MCF 10A (cell line): ENCODE measurements at regions not wholly inside any gene's neighbourhood (a gene's known extent, or its start where the extent isn't known, plus 50 kb on each side); places are given as distances from the start of the nearest gene placed in this dataset.

Source experiments
- BruUV-seq: library from RNA; stranded (reverse); fragments of 400-500 nt; replicated peaks from 2 replicates; lab custom pipeline; 2021; lab: Mats Ljungman, UMichigan
- CTCF ChIA-PET: fragments of 300-600 bp; sonication (Branson Sonifier 250); formaldehyde crosslinking; extraction: SDS; loops from one replicate; lab custom pipeline; 2021; ENCODE audit warnings: antibody characterized with exemption, inconsistent platforms; lab: Yijun Ruan, JAX
- POLR2A ChIA-PET: fragments of 300-600, 350-650 bp; sonication (Branson Sonifier 250); formaldehyde crosslinking; extraction: SDS; loops from one replicate; lab custom pipeline; 2020; ENCODE audit warnings: antibody characterized with exemption, inconsistent platforms; lab: Yijun Ruan, JAX
- DNase-seq: peaks from one replicate; pipeline ENCODE4 v3.0.0-alpha.2; 2018; ENCODE audit not compliant: unreplicated experiment
- H3K27ac Mint-ChIP-seq: one replicate; pipeline ENCODE4 v1.8.0; 2022; ENCODE audit warnings: mild to moderate bottlenecking, low read depth, mixed read lengths; ENCODE audit not compliant: unreplicated experiment
- H3K27me3 Mint-ChIP-seq: one replicate; pipeline ENCODE4 v1.8.0; 2022; ENCODE audit warnings: mixed read lengths; ENCODE audit not compliant: insufficient read depth, unreplicated experiment
- H3K36me3 Mint-ChIP-seq: one replicate; pipeline ENCODE4 v1.8.0; 2022; ENCODE audit warnings: mild to moderate bottlenecking, moderate library complexity, mixed read lengths; ENCODE audit not compliant: insufficient read depth, unreplicated experiment
- H3K4me1 Mint-ChIP-seq: one replicate; pipeline ENCODE4 v1.8.0; 2022; ENCODE audit warnings: mixed read lengths; ENCODE audit not compliant: insufficient read depth, unreplicated experiment
- H3K4me3 Mint-ChIP-seq: one replicate; pipeline ENCODE4 v1.8.0; 2022; ENCODE audit warnings: mild to moderate bottlenecking, moderate library complexity, mixed read lengths; ENCODE audit not compliant: unreplicated experiment
- H3K9me3 Mint-ChIP-seq: one replicate; pipeline ENCODE4 v1.8.0; 2022; ENCODE audit warnings: mixed read lengths; ENCODE audit not compliant: unreplicated experiment
- CTCF ChIP-seq: fragments of 200-600 bp; IDR thresholded peaks from one replicate; pipeline ENCODE4 v1.8.0; 2022; ENCODE audit warnings: antibody characterized with exemption, mild to moderate bottlenecking; ENCODE audit not compliant: unreplicated experiment
- intact Hi-C: fragments of 100-400 bp; cut with micrococcal nuclease; formaldehyde crosslinking; loops from 2 replicates; pipeline ENCODE4 v1.14.1; 2022

- TF ChIP-seq CTCF = no peak
- Mint-ChIP-seq H3K4me3 (no peak overlapping the region), H3K27ac (no peak overlapping the region), H3K9me3 (peaks cover 7% of the 10 kb centered on the region), H3K36me3 (no peaks in the 10 kb centered on the region), H3K27me3 (no peaks in the 10 kb centered on the region), H3K4me1 (peaks cover 6% of the 10 kb centered on the region)
- intact Hi-C loops = no loop called here
- CTCF ChIA-PET = interaction anchor here (0.5 kb wide), 1 partner anchor 21 kb away, joined by 3 read pairs; no protein-coding TSS in a partner anchor
- DNase-seq = no peak
- POLR2A ChIA-PET = no interaction called here
- no TSS peak for BruUV-seq
Observed at GRCh38 chr15:35136321-35137189, 51.5 kb upstream of the NANOGP8 start.
